ENCODE measurements at regions not wholly inside any gene's neighbourhood (a gene's known extent, or its start where the extent isn't known, plus 50 kb on each side); places are given as distances from the start of the nearest gene placed in this dataset.

GRCh38 chr2:59882822-59883221, 670.6 kb downstream of the BCL11A start:
- FAIRE-seq (no peak), DNase-seq (ENCODE audit: low read depth in 1 of 2, low spot score in 2 of 2) (no peak)
- Histone ChIP-seq H3K18ac (ENCODE audit: extremely low read depth, low read length) (no peak overlapping the region), H3K56ac (replicated peaks; ENCODE audit: insufficient read length, low read depth, low read length) (no peak overlapping the region), H4K8ac (ENCODE audit: extremely low read depth, insufficient read depth, low read length) (no peak overlapping the region), H3K4me3 (ENCODE audit: extremely low read depth in 1 of 4, insufficient read depth in 2 of 4, low read depth in 3 of 4, low read length in 4 of 4) (no peak overlapping the region), H2BK5ac (ENCODE audit: low read depth, low read length) (no peak overlapping the region), H3K9me3 (ENCODE audit: insufficient read depth in 2 of 2, low read depth in 1 of 2, low read length in 1 of 2) (no peaks in the 10 kb centered on the region), H3K79me1 (ENCODE audit: low read depth, low read length) (no peaks in the 10 kb centered on the region), H3K9ac (replicated peaks in 1 of 4; ENCODE audit: extremely low read depth in 1 of 4, low read depth in 3 of 4, low read length in 3 of 4) (no peak overlapping the region), H3K27ac (ENCODE audit: low read depth, low read length) (no peak overlapping the region), H3K4me2 (ENCODE audit: insufficient read depth in 1 of 2, low read depth in 2 of 2, low read length in 2 of 2) (no peak overlapping the region), H2BK15ac (ENCODE audit: low read length) (no peak overlapping the region), H2BK120ac (replicated peaks; ENCODE audit: low read depth, low read length) (no peak overlapping the region), H3K4me1 (replicated peaks in 1 of 4; ENCODE audit: control insufficient read depth in 3 of 4, insufficient read depth in 4 of 4, low read length in 3 of 4) (peaks cover 1 to 5% (median 2%) of the 10 kb centered on the region in 4 experiments; a peak in 5 of 7 replicates), H2AK5ac (ENCODE audit: low read depth, low read length) (no peak overlapping the region), H3K79me2 (ENCODE audit: control insufficient read depth in 1 of 2, insufficient read depth in 2 of 2, low read length in 2 of 2) (no peaks in the 10 kb centered on the region), H3K4ac (replicated peaks; ENCODE audit: insufficient read length, low read depth, low read length) (no peak overlapping the region), H3K36me3 (ENCODE audit: control insufficient read depth in 2 of 4, insufficient read depth in 4 of 4, low read length in 3 of 4) (no peaks in the 10 kb centered on the region), H3K14ac (ENCODE audit: insufficient read length) (no peak overlapping the region), H4K5ac (ENCODE audit: insufficient read length, low read depth, low read length) (no peak overlapping the region), H2AFZ (ENCODE audit: low read length) (no peak overlapping the region), H3K27me3 (replicated peaks in 1 of 4; ENCODE audit: control insufficient read depth in 3 of 4, extremely low read depth in 1 of 4, insufficient read depth in 3 of 4, low read length in 3 of 4) (no peaks in the 10 kb centered on the region; a peak in 1 of 7 replicates), H2BK20ac (ENCODE audit: low read length) (no peak overlapping the region), H2BK12ac (ENCODE audit: low read depth, low read length) (no peak overlapping the region), H3K23me2 (ENCODE audit: low read depth, low read length) (no peaks in the 10 kb centered on the region), H4K20me1 (replicated peaks in 1 of 2; ENCODE audit: control insufficient read depth in 1 of 2, insufficient read depth in 2 of 2, low read length in 2 of 2) (no peaks in the 10 kb centered on the region), H3K23ac (ENCODE audit: insufficient read length) (no peak overlapping the region), H4K91ac (replicated peaks; ENCODE audit: insufficient read length, low read length) (no peak overlapping the region)
- CTCF ChIA-PET (ENCODE audit: partially characterized antibody), result interaction anchor here (0.6 to 1.2 kb wide), 3 partner anchors 8 to 622 kb away, joined by 3 read pairs; no protein-coding TSS in a partner anchor
- 89% methylated on average over 2 of the region's 2 CpGs; no CpG with 5 or more reads in 1 of the 2 experiments for WGBS, 2 experiments (ENCODE audit: extremely low coverage in 1 of 2, insufficient coverage in 1 of 2, insufficient read length in 1 of 2, insufficient replicate concordance in 2 of 2, low coverage in 1 of 2, low lambda C conversion rate in 2 of 2, missing lambda C conversion rate in 1 of 2)
- POLR2A ChIA-PET (ENCODE audit: partially characterized antibody), result no interaction called here
- TF ChIP-seq TAF1 (IDR thresholded peaks at IDR 0.05; ENCODE audit: low read depth, low read length) (no peak), SIRT6 (IDR thresholded peaks at IDR 0.05; ENCODE audit: low read length) (no peak), ATF3 (IDR thresholded peaks at IDR 0.05; ENCODE audit: insufficient read depth, low read depth, low read length) (no peak), TCF12 (IDR thresholded peaks at IDR 0.05; ENCODE audit: low read depth, low read length) (no peak), JUN (IDR thresholded peaks at IDR 0.05; ENCODE audit: low read depth, low read length) (no peak), POU5F1 (IDR thresholded peaks at IDR 0.05; ENCODE audit: low read depth, low read length) (no peak), POLR2A (IDR thresholded peaks at IDR 0.05; ENCODE audit: control extremely low read depth in 1 of 2, low read depth in 2 of 2, low read length in 2 of 2) (no peak), RFX5 (IDR thresholded peaks at IDR 0.05; ENCODE audit: borderline replicate concordance, low read depth, low read length) (no peak), GTF2F1 (IDR thresholded peaks at IDR 0.05; ENCODE audit: borderline replicate concordance, low read depth, low read length) (no peak), GABPA (IDR thresholded peaks at IDR 0.05; ENCODE audit: borderline replicate concordance, insufficient read depth, low read length) (no peak), RAD21 (IDR thresholded peaks at IDR 0.05 in 1 of 2, conservative IDR thresholded peaks at IDR 0.05 in 1 of 2; ENCODE audit: low read depth in 2 of 2, low read length in 2 of 2) (no peak), MAX (IDR thresholded peaks at IDR 0.05) (no peak), FOSL1 (IDR thresholded peaks at IDR 0.05; ENCODE audit: insufficient read depth, low read depth, low read length) (no peak), SAP30 (IDR thresholded peaks at IDR 0.05; ENCODE audit: insufficient read depth, insufficient replicate concordance, low read length) (no peak), ASH2L (IDR thresholded peaks at IDR 0.05; ENCODE audit: low read length) (no peak)
